H1 (cell line): ENCODE measurements at regions not wholly inside any gene's neighbourhood (a gene's known extent, or its start where the extent isn't known, plus 50 kb on each side); places are given as distances from the start of the nearest gene placed in this dataset.

ENCODE experiments used
- CBX8 ChIP-seq: fragments of 300-800, 300-1000 bp; sonication (generic); IDR thresholded peaks from 2 replicates; pipeline ENCODE4 v1.7.1; 2016; ENCODE audit warnings: low read depth, low read length, borderline replicate concordance
- CHD7 ChIP-seq: fragments of 300-600 bp; sonication (generic); IDR thresholded peaks from 2 replicates; pipeline ENCODE4 v1.7.1; 2012; ENCODE audit warnings: low read length, moderate library complexity, mild to moderate bottlenecking, inconsistent platforms; ENCODE audit not compliant: insufficient replicate concordance
- NANOG ChIP-seq: IDR thresholded peaks from 2 replicates; pipeline ENCODE4 v1.6.1; 2011; ENCODE audit warnings: low read length, low read depth, mild to moderate bottlenecking, inconsistent platforms; ENCODE audit not compliant: insufficient read depth, poor library complexity, severe bottlenecking
- NRF1 ChIP-seq: IDR thresholded peaks from 2 replicates; pipeline ENCODE4 v1.6.1; 2011; ENCODE audit warnings: mild to moderate bottlenecking, low read depth, low read length, improper control_type of control experiment
- RXRA ChIP-seq: IDR thresholded peaks from 2 replicates; pipeline ENCODE4 v1.6.1; 2011; ENCODE audit warnings: low read depth, mild to moderate bottlenecking, low read length, moderate library complexity; ENCODE audit not compliant: insufficient read depth
- SUZ12 ChIP-seq: fragments of 200-600 bp; sonication (generic); IDR thresholded peaks from 2 replicates; pipeline ENCODE4 v1.6.1; 2012; ENCODE audit warnings: mild to moderate bottlenecking, inconsistent platforms, low read length, moderate library complexity, mixed read lengths

- TF ChIP-seq CHD7 (no peak), RXRA (no peak), NANOG (no peak), NRF1 (no peak), SUZ12 (no peak), CBX8 (no peak)
- TF ChIP-seq, all 59 proteins: peak for 0
Observed at GRCh38 chr18:25686960-25687500, 335.1 kb upstream of the ZNF521 start (continued).
